Gastrocnemius medialis (tissue), 4 donors: ENCODE measurements at regions not wholly inside any gene's neighbourhood (a gene's known extent, or its start where the extent isn't known, plus 50 kb on each side); places are given as distances from the start of the nearest gene placed in this dataset.

ENCODE experiments used
- POLR2A ChIP-seq, 2 donors: fragments of 450-650 bp; IDR thresholded peaks; one replicate each; pipeline ENCODE4 v1.6.1; 2017; ENCODE audit warnings: antibody characterized with exemption in 2 of 2, mild to moderate bottlenecking in 2 of 2, moderate library complexity in 2 of 2
- TF ChIP-seq, protein P1 (sequence below), 5 experiments: fragments of 450-650 bp in 3 of 5; fragments of 200-600 bp in 2 of 5; sonication (generic) in 2 of 5; IDR thresholded peaks in 4 of 5; conservative IDR thresholded peaks in 1 of 5; 1 replicate in 4 of 5; 2 replicates in 1 of 5; pipeline ENCODE4 v1.5.1; 2016 to 2019; ENCODE audit warnings: antibody characterized with exemption in 5 of 5, mild to moderate bottlenecking in 3 of 5, moderate library complexity in 3 of 5

- TF ChIP-seq, protein P1, sequence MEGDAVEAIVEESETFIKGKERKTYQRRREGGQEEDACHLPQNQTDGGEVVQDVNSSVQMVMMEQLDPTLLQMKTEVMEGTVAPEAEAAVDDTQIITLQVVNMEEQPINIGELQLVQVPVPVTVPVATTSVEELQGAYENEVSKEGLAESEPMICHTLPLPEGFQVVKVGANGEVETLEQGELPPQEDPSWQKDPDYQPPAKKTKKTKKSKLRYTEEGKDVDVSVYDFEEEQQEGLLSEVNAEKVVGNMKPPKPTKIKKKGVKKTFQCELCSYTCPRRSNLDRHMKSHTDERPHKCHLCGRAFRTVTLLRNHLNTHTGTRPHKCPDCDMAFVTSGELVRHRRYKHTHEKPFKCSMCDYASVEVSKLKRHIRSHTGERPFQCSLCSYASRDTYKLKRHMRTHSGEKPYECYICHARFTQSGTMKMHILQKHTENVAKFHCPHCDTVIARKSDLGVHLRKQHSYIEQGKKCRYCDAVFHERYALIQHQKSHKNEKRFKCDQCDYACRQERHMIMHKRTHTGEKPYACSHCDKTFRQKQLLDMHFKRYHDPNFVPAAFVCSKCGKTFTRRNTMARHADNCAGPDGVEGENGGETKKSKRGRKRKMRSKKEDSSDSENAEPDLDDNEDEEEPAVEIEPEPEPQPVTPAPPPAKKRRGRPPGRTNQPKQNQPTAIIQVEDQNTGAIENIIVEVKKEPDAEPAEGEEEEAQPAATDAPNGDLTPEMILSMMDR (IDR thresholded peaks at IDR 0.05 in 4 of 5, conservative IDR thresholded peaks at IDR 0.05 in 1 of 5): no peak
- no peak for TF ChIP-seq POLR2A (IDR thresholded peaks at IDR 0.05)
These were observed 220.3 kb downstream of the PLPP3 start for GRCh38 chr1:56359056-56359455.
